ENCODE measurements at regions not wholly inside any gene's neighbourhood (a gene's known extent, or its start where the extent isn't known, plus 50 kb on each side); places are given as distances from the start of the nearest gene placed in this dataset.

GRCh38 chr6:90874931-90875330 is 288.1 kb upstream of the MAP3K7 start:
- DNase-seq (ENCODE audit: low read depth) = no peak
- no peak for TF ChIP-seq CTCF (IDR thresholded peaks at IDR 0.05; ENCODE audit: control insufficient read depth, extremely low read depth, insufficient read depth)
- H3K4me3 ChIP-seq (ENCODE audit: low read depth, low read length) = no peak overlapping the region

DNA sequence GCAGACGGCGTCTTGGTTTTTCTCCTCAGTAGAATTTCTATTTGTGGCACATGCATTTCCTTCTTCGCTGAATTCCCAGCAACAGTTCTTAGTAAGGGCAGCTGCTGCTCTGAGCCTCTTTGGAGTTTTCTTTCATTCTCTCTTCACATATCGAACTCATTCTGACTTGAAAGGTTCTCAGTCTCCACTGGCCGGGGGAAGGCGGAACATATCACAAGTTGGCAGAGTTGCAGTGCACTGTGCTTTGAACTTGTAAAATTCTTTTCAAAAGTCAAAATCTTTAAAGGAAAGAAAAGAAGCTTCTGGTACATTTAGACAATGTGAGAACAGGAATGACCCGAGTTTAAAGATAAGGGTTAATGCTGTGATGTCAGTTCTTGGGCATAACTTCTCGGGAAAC is 286.1 kb upstream of the MAP3K7 start:
- no peak overlapping the region for H3K4me3 ChIP-seq (ENCODE audit: low read depth, low read length)
- DNase-seq (ENCODE audit: low read depth) = no peak
- TF ChIP-seq CTCF (IDR thresholded peaks at IDR 0.05; ENCODE audit: control insufficient read depth, extremely low read depth, insufficient read depth) = no peak

GRCh38 chr6:90870561-90870960 is 283.7 kb upstream of the MAP3K7 start:
- no peak overlapping the region for H3K4me3 ChIP-seq (ENCODE audit: low read depth, low read length)
- TF ChIP-seq CTCF (IDR thresholded peaks at IDR 0.05; ENCODE audit: control insufficient read depth, extremely low read depth, insufficient read depth) = no peak
- DNase-seq (ENCODE audit: low read depth) = no peak

GRCh38 chr6:90868656-90869055 is 281.8 kb upstream of the MAP3K7 start:
- no peak for DNase-seq (ENCODE audit: low read depth)
- no peak for TF ChIP-seq CTCF (IDR thresholded peaks at IDR 0.05; ENCODE audit: control insufficient read depth, extremely low read depth, insufficient read depth)
- H3K4me3 ChIP-seq (ENCODE audit: low read depth, low read length) = no peak overlapping the region

DNA sequence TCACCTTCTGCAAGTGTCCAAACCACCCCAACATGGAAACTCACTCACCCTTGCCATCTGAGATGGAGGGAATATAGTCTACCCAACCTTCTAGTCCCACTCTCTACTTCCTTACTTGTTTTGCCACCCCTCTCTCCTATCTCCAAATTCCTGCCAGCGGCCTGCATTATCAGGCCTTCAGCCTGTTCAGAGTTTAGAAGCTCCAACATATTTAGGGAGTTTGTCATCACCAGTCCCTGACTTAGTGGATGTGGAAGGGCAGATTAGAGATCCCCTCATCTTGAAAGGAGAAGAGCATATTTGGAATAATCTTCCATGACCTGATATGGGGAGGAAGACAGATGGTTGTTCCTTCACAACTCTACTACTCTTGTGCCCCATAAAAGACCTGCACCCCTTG is 281.4 kb upstream of the MAP3K7 start:
- TF ChIP-seq CTCF (IDR thresholded peaks at IDR 0.05; ENCODE audit: control insufficient read depth, extremely low read depth, insufficient read depth) = no peak
- DNase-seq (ENCODE audit: low read depth) = no peak
- H3K4me3 ChIP-seq (ENCODE audit: low read depth, low read length) = no peak overlapping the region

DNA sequence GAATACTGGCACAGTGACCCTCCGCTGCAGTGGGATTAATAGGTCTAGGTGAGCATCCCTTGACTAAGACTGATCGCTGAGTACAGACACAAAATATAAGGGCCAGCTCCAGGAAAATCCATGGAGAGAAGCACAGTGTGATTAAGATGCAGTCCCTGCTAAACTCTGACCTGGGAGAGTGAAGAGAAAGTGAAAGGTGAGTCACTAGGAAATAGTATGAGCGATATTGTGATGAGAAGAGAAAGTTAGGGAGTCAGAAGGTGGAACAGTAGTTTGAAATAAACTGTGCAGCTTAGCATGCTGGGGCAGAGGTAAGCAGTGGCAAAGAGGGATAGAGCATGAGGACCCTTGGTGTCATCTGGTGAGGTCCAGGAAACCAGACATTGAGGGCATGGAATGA is 278.6 kb upstream of the MAP3K7 start:
- no peak overlapping the region for H3K4me3 ChIP-seq (ENCODE audit: low read depth, low read length)
- no peak for DNase-seq (ENCODE audit: low read depth)
- no peak for TF ChIP-seq CTCF (IDR thresholded peaks at IDR 0.05; ENCODE audit: control insufficient read depth, extremely low read depth, insufficient read depth)

- no peak overlapping the region for H3K4me3 ChIP-seq (ENCODE audit: low read depth, low read length)
- DNase-seq (ENCODE audit: low read depth) = no peak
- no peak for TF ChIP-seq CTCF (IDR thresholded peaks at IDR 0.05; ENCODE audit: control insufficient read depth, extremely low read depth, insufficient read depth)
These were observed 276.2 kb upstream of the MAP3K7 start for GRCh38 chr6:90863043-90863442.
